ENCODE measurements at regions not wholly inside any gene's neighbourhood (a gene's known extent, or its start where the extent isn't known, plus 50 kb on each side); places are given as distances from the start of the nearest gene placed in this dataset.

DNA sequence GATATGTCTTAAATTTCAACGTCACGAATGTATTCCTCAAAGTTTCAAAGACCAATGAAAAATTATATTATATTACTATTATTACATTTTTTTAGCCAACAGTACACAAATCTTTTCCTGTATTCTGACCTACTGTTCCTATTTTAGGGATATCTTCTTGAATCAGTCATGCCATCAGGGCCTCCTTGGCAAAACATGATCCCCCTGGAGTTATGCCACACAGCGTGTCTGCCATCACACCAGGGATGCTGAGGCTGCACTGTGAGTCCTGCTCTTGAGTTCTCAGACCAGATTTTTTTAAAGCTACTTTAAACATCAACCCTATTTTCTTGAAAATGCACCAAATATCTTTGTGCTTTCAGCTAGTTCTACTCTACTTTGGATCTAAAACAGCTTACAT is 425.9 kb upstream of the ZNF385D start:
- Mint-ChIP-seq H3K4me1 (ENCODE audit: low read depth, unreplicated experiment) (no peaks in the 10 kb centered on the region), H3K27ac (ENCODE audit: unreplicated experiment) (no peak overlapping the region), H3K4me3 (ENCODE audit: unreplicated experiment) (no peak overlapping the region), H3K9me3 (ENCODE audit: unreplicated experiment) (no peaks in the 10 kb centered on the region), H3K36me3 (ENCODE audit: insufficient read depth, unreplicated experiment) (no peaks in the 10 kb centered on the region), H3K27me3 (ENCODE audit: insufficient read depth, unreplicated experiment) (peaks cover 2% of the 10 kb centered on the region)
- ChIA-PET CTCF (no interaction called here), POLR2A (no interaction called here)
- H3K4me3 ChIP-seq (ENCODE audit: low read depth, low read length) = no peak overlapping the region
- TF ChIP-seq, protein P1, sequence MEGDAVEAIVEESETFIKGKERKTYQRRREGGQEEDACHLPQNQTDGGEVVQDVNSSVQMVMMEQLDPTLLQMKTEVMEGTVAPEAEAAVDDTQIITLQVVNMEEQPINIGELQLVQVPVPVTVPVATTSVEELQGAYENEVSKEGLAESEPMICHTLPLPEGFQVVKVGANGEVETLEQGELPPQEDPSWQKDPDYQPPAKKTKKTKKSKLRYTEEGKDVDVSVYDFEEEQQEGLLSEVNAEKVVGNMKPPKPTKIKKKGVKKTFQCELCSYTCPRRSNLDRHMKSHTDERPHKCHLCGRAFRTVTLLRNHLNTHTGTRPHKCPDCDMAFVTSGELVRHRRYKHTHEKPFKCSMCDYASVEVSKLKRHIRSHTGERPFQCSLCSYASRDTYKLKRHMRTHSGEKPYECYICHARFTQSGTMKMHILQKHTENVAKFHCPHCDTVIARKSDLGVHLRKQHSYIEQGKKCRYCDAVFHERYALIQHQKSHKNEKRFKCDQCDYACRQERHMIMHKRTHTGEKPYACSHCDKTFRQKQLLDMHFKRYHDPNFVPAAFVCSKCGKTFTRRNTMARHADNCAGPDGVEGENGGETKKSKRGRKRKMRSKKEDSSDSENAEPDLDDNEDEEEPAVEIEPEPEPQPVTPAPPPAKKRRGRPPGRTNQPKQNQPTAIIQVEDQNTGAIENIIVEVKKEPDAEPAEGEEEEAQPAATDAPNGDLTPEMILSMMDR (IDR thresholded peaks at IDR 0.05; ENCODE audit: insufficient read depth in 1 of 2, low read depth in 1 of 2, low read length in 1 of 2, severe bottlenecking in 1 of 2, unreplicated experiment in 1 of 2) = no peak
- H3K4me1 ChIP-seq = no peaks in the 10 kb centered on the region
- no peaks in the 10 kb centered on the region for H3K36me3 ChIP-seq (ENCODE audit: control insufficient read depth, insufficient read depth, low read length)
- H3K9me3 ChIP-seq = no peaks in the 10 kb centered on the region
- intact Hi-C loops (cut with micrococcal nuclease; ENCODE audit: unreplicated experiment) = no loop called here
- H3K27me3 ChIP-seq (replicated peaks; ENCODE audit: control insufficient read depth, insufficient read depth, low read length) = no peaks in the 10 kb centered on the region
- DNase-seq = no peak
- no TSS peak for BruUV-seq (replicated peaks)

DNA sequence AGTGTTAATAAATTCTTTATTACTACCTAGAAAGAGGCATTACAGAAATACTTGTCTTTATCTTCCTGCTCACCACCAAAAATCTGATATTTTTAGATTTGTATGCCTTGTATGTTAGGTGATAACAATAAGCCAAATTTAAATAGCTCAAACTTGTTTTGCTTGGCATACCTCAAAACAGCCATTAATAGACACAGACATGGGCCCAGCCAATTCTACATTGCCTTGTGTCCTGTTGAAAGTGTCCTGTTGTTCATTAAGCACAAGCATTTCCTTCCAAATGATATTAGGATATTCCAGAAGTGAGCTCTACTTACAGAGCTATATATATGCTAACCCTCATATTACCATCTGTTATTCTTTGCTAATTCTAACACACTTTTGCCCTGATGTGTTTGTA is 438.6 kb upstream of the ZNF385D start:
- Mint-ChIP-seq H3K27me3 (ENCODE audit: insufficient read depth, unreplicated experiment) (no peaks in the 10 kb centered on the region), H3K4me1 (ENCODE audit: low read depth, unreplicated experiment) (no peaks in the 10 kb centered on the region), H3K27ac (ENCODE audit: unreplicated experiment) (no peak overlapping the region), H3K36me3 (ENCODE audit: insufficient read depth, unreplicated experiment) (no peaks in the 10 kb centered on the region), H3K4me3 (ENCODE audit: unreplicated experiment) (no peak overlapping the region), H3K9me3 (ENCODE audit: unreplicated experiment) (no peaks in the 10 kb centered on the region)
- Histone ChIP-seq H3K4me1 (no peaks in the 10 kb centered on the region), H3K4me3 (ENCODE audit: low read depth, low read length) (no peak overlapping the region), H3K36me3 (ENCODE audit: control insufficient read depth, insufficient read depth, low read length) (no peaks in the 10 kb centered on the region), H3K27me3 (replicated peaks; ENCODE audit: control insufficient read depth, insufficient read depth, low read length) (no peaks in the 10 kb centered on the region), H3K9me3 (no peaks in the 10 kb centered on the region)
- ChIA-PET POLR2A (no interaction called here), CTCF (no interaction called here)
- intact Hi-C loops (cut with micrococcal nuclease; ENCODE audit: unreplicated experiment) = no loop called here
- DNase-seq = no peak
- TF ChIP-seq, protein P1 (IDR thresholded peaks at IDR 0.05; ENCODE audit: insufficient read depth in 1 of 2, low read depth in 1 of 2, low read length in 1 of 2, severe bottlenecking in 1 of 2, unreplicated experiment in 1 of 2) = no peak
- BruUV-seq (replicated peaks) = no TSS peak

DNA sequence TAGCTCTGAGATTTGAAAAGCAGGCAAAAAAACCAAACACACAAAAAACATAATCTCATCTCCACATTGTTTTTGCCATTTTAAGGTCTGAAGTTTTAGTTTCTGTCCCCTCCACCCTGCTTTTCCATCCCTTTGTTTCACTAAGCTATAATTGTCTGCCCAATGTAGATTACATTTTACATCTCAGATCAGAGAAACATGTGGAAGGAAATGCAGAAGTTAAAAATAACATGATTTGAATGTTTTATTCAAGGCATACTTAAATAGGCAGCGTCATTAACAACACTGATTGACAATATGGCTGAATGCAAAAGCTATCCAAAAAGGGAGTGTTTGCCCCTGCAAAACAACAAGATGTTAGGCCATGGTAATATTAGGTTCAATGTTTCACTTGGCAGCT is 448.1 kb upstream of the ZNF385D start:
- H3K9me3 Mint-ChIP-seq (ENCODE audit: unreplicated experiment) = no peaks in the 10 kb centered on the region
- intact Hi-C loops (cut with micrococcal nuclease; ENCODE audit: unreplicated experiment) = no loop called here
- no peaks in the 10 kb centered on the region for H3K36me3 Mint-ChIP-seq (ENCODE audit: insufficient read depth, unreplicated experiment)

More for the DNA sequence above, 448.1 kb upstream of the ZNF385D start:
- TF ChIP-seq, protein P1 (IDR thresholded peaks at IDR 0.05; ENCODE audit: insufficient read depth in 1 of 2, low read depth in 1 of 2, low read length in 1 of 2, severe bottlenecking in 1 of 2, unreplicated experiment in 1 of 2) = no peak
- H3K27me3 ChIP-seq (replicated peaks; ENCODE audit: control insufficient read depth, insufficient read depth, low read length) = no peaks in the 10 kb centered on the region
- ChIA-PET POLR2A (no interaction called here), CTCF (no interaction called here)
- H3K9me3 ChIP-seq = no peaks in the 10 kb centered on the region
- BruUV-seq (replicated peaks) = no TSS peak
- H3K4me1 Mint-ChIP-seq (ENCODE audit: low read depth, unreplicated experiment) = no peaks in the 10 kb centered on the region
- no peak overlapping the region for H3K4me3 ChIP-seq (ENCODE audit: low read depth, low read length)
- no peaks in the 10 kb centered on the region for H3K4me1 ChIP-seq
- no peak overlapping the region for H3K4me3 Mint-ChIP-seq (ENCODE audit: unreplicated experiment)
- no peak overlapping the region for H3K27ac Mint-ChIP-seq (ENCODE audit: unreplicated experiment)
- no peak for DNase-seq
- H3K36me3 ChIP-seq (ENCODE audit: control insufficient read depth, insufficient read depth, low read length) = no peaks in the 10 kb centered on the region
- no peaks in the 10 kb centered on the region for H3K27me3 Mint-ChIP-seq (ENCODE audit: insufficient read depth, unreplicated experiment)

All from Caco-2 (cell line).